Tibial artery (tissue), 4 donors: ENCODE measurements at regions not wholly inside any gene's neighbourhood (a gene's known extent, or its start where the extent isn't known, plus 50 kb on each side); places are given as distances from the start of the nearest gene placed in this dataset.

Experiments
- DNase-seq, 2 donors: peaks; one replicate each; pipeline ENCODE4 v3.0.0-alpha.2; 2019
- H3K27ac ChIP-seq, 2 donors: fragments of 200-600 bp; sonication (generic) in 1 of 2; 1 replicate in 1 of 2; 2 replicates in 1 of 2; pipeline ENCODE4 v1.5.1; 2018 to 2019; ENCODE audit warnings: mild to moderate bottlenecking in 1 of 2
- H3K27me3 ChIP-seq, 2 donors: fragments of 200-600 bp; sonication (generic) in 1 of 2; one replicate each; pipeline versions ENCODE4 v1.5.1 to v1.6.0; 2016 to 2019
- H3K36me3 ChIP-seq, 3 donors: fragments of 200-600 bp; sonication (generic) in 2 of 3; one replicate each; pipeline ENCODE4 v1.5.1; 2016 to 2019; ENCODE audit warnings: mild to moderate bottlenecking in 2 of 3
- H3K4me1 ChIP-seq, 4 donors: fragments of 200-600 bp; sonication (generic) in 2 of 4; 1 replicate in 3 of 4; 2 replicates in 1 of 4; pipeline ENCODE4 v1.5.1; 2016 to 2019
- H3K4me3 ChIP-seq, 2 donors: fragments of 200-600 bp; sonication (generic) in 1 of 2; 1 replicate in 1 of 2; 2 replicates in 1 of 2; pipeline ENCODE4 v1.5.1; 2018 to 2019; ENCODE audit warnings: mild to moderate bottlenecking in 2 of 2
- H3K9me3 ChIP-seq, 3 donors: fragments of 200-600 bp; sonication (generic) in 1 of 3; one replicate each; pipeline ENCODE4 v1.5.1; 2016 to 2019
- CTCF ChIP-seq, 2 experiments: fragments of 200-600 bp in 1 of 2; fragments of 450-650 bp in 1 of 2; IDR thresholded peaks; one replicate each; pipeline ENCODE4 v1.5.1; 2017 to 2019; ENCODE audit warnings: antibody characterized with exemption in 2 of 2, mild to moderate bottlenecking in 1 of 2, moderate library complexity in 1 of 2
- intact Hi-C: fragments of 100-400 bp; cut with DNase I; formaldehyde crosslinking; loops from one replicate; pipeline ENCODE4 v1.15.0; 2023; ENCODE audit warnings: low total_unique reads

- DNase-seq: no peak
- intact Hi-C loops: no loop called here
Observed at GRCh38 chr18:41763361-41763760, 191.7 kb upstream of the PIK3C3 start.

GRCh38 chr18:41761333-41762018 lies 193.6 kb upstream of the PIK3C3 start:
- no peak overlapping the region for H3K4me3 ChIP-seq
- no peak overlapping the region for H3K27ac ChIP-seq
- H3K27me3 ChIP-seq: no peaks in the 10 kb centered on the region
- H3K9me3 ChIP-seq: no peaks in the 10 kb centered on the region
- no peak for TF ChIP-seq CTCF (IDR thresholded peaks at IDR 0.05)
- no peaks in the 10 kb centered on the region for H3K36me3 ChIP-seq
- DNase-seq: no peak
- H3K4me1 ChIP-seq: no peaks in the 10 kb centered on the region
- intact Hi-C loops: no loop called here

More at GRCh38 chr18:41763361-41763760, 191.7 kb upstream of the PIK3C3 start:
- no peak overlapping the region for H3K27ac ChIP-seq
- no peaks in the 10 kb centered on the region for H3K27me3 ChIP-seq
- TF ChIP-seq CTCF (IDR thresholded peaks at IDR 0.05): no peak
- no peaks in the 10 kb centered on the region for H3K9me3 ChIP-seq
- no peak overlapping the region for H3K4me3 ChIP-seq
- no peaks in the 10 kb centered on the region for H3K36me3 ChIP-seq
- no peaks in the 10 kb centered on the region for H3K4me1 ChIP-seq

- TF ChIP-seq CTCF (IDR thresholded peaks at IDR 0.05): no peak
- no peak overlapping the region for H3K4me3 ChIP-seq
- DNase-seq: no peak
- H3K36me3 ChIP-seq: no peaks in the 10 kb centered on the region
- no peaks in the 10 kb centered on the region for H3K27me3 ChIP-seq
- H3K27ac ChIP-seq: no peak overlapping the region
- intact Hi-C loops: no loop called here
- no peaks in the 10 kb centered on the region for H3K9me3 ChIP-seq
- H3K4me1 ChIP-seq: no peaks in the 10 kb centered on the region
Observed at GRCh38 chr18:41758534-41758933, 196.5 kb upstream of the PIK3C3 start.

- no peak overlapping the region for H3K27ac ChIP-seq
- no peak for DNase-seq
- TF ChIP-seq CTCF (IDR thresholded peaks at IDR 0.05): no peak
- no peaks in the 10 kb centered on the region for H3K4me1 ChIP-seq
- H3K4me3 ChIP-seq: no peak overlapping the region
- no peaks in the 10 kb centered on the region for H3K36me3 ChIP-seq
- no peaks in the 10 kb centered on the region for H3K9me3 ChIP-seq
- no peaks in the 10 kb centered on the region for H3K27me3 ChIP-seq
- intact Hi-C loops: no loop called here
Observed at GRCh38 chr18:41756141-41756540, 198.9 kb upstream of the PIK3C3 start.

- DNase-seq: no peak
- Histone ChIP-seq H3K27ac (no peak overlapping the region), H3K36me3 (no peaks in the 10 kb centered on the region), H3K4me3 (no peak overlapping the region), H3K27me3 (no peaks in the 10 kb centered on the region), H3K9me3 (no peaks in the 10 kb centered on the region), H3K4me1 (no peaks in the 10 kb centered on the region)
- intact Hi-C loops: no loop called here
- no peak for TF ChIP-seq CTCF (IDR thresholded peaks at IDR 0.05)
Observed at GRCh38 chr18:41754332-41754731, 200.7 kb upstream of the PIK3C3 start.

GRCh38 chr18:41753826-41754225 lies 201.2 kb upstream of the PIK3C3 start:
- H3K4me3 ChIP-seq: no peak overlapping the region

More at GRCh38 chr18:41753826-41754225, 201.2 kb upstream of the PIK3C3 start:
- Histone ChIP-seq H3K9me3 (no peaks in the 10 kb centered on the region), H3K27ac (no peak overlapping the region), H3K36me3 (no peaks in the 10 kb centered on the region), H3K4me1 (no peaks in the 10 kb centered on the region), H3K27me3 (no peaks in the 10 kb centered on the region)
- DNase-seq: no peak
- TF ChIP-seq CTCF (IDR thresholded peaks at IDR 0.05): no peak
- intact Hi-C loops: no loop called here
